ENCODE measurements at regions not wholly inside any gene's neighbourhood (a gene's known extent, or its start where the extent isn't known, plus 50 kb on each side); places are given as distances from the start of the nearest gene placed in this dataset.
"Not testable (repeated sequence)": the region's sequence is repeated elsewhere in the genome, so short reads cannot be mapped to it uniquely, and the experiment has no call there.

DNA sequence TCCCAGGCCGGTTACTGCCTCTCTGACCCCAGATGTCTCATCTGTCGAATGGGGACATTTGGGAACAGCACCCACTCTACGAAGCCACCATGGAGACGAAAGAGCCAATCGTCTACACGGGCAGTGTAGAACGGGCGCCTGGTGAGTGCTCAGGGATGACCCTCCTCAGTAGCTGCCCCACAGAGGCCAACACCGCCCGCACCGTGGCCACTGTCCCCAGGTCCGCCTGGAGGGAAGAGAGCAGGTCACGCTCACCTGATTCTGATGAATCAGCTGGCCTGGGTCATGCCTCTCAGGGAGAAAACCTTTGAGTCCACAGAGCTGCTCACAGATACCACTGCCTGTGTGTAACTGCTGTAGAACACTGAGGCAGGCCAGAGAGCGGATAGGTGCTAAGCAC is 105.1 kb upstream of the EFCAB3 start:
- H3K4me3 ChIP-seq (ENCODE audit: control insufficient read depth in 1 of 7, extremely low read depth in 1 of 7, insufficient read depth in 4 of 7, low read depth in 2 of 7, low read length in 6 of 7); H3K36me3 ChIP-seq (ENCODE audit: control insufficient read depth in 4 of 4, insufficient read depth in 4 of 4, low read length in 3 of 4); H3K4me1 ChIP-seq (ENCODE audit: control extremely low read depth in 1 of 4, control insufficient read depth in 4 of 4, insufficient read depth in 4 of 4, low read length in 3 of 4); POLR2A ChIA-PET; DNase-seq; CTCF ChIA-PET; H3K27ac ChIP-seq (ENCODE audit: insufficient read depth in 1 of 2, low read depth in 1 of 2, low read length in 2 of 2, poor library complexity in 1 of 2, severe bottlenecking in 2 of 2); H3K9me3 ChIP-seq (ENCODE audit: control extremely low read depth in 1 of 5, control insufficient read depth in 4 of 5, insufficient read depth in 2 of 5, low read depth in 1 of 5, low read length in 4 of 5); H3K27me3 ChIP-seq (replicated peaks in 2 of 5; ENCODE audit: control insufficient read depth in 4 of 5, insufficient read depth in 5 of 5, low read length in 4 of 5): not testable (repeated sequence)
- whole genome bisulfite sequencing (ENCODE audit: insufficient coverage), result 100% methylated on average over 1 of the region's 14 CpGs

- CTCF ChIA-PET; H3K27ac ChIP-seq (ENCODE audit: insufficient read depth in 1 of 2, low read depth in 1 of 2, low read length in 2 of 2, poor library complexity in 1 of 2, severe bottlenecking in 2 of 2); H3K4me1 ChIP-seq (ENCODE audit: control extremely low read depth in 1 of 4, control insufficient read depth in 4 of 4, insufficient read depth in 4 of 4, low read length in 3 of 4); H3K4me3 ChIP-seq (ENCODE audit: control insufficient read depth in 1 of 7, extremely low read depth in 1 of 7, insufficient read depth in 4 of 7, low read depth in 2 of 7, low read length in 6 of 7); H3K27me3 ChIP-seq (replicated peaks in 2 of 5; ENCODE audit: control insufficient read depth in 4 of 5, insufficient read depth in 5 of 5, low read length in 4 of 5); H3K36me3 ChIP-seq (ENCODE audit: control insufficient read depth in 4 of 4, insufficient read depth in 4 of 4, low read length in 3 of 4); DNase-seq; POLR2A ChIA-PET; H3K9me3 ChIP-seq (ENCODE audit: control extremely low read depth in 1 of 5, control insufficient read depth in 4 of 5, insufficient read depth in 2 of 5, low read depth in 1 of 5, low read length in 4 of 5): not testable (repeated sequence)
- no CpG with 5 or more reads among the region's 12 CpGs for whole genome bisulfite sequencing (ENCODE audit: insufficient coverage)
Observed at GRCh38 chr17:62268361-62268760, 112.0 kb upstream of the EFCAB3 start.

DNA sequence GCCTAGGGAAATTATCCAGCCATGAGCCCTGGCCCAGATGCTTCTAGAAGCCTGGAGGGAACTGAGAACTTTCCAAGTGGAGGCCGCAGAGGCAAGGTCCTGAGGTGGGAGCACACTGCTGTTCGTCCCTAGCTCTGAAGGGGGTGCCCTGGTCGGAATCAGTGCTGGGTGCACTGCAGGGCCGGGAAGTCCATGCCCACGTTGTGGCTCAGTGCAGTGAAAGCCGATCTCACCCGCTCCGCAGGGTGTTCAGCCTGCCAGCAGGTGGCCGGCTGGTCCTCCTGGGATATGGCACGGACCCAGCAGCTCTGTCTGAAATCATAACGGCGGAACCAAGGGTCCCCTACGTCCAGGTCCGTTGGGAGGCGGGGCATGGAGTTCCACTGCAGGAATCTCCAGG is 115.4 kb upstream of the EFCAB3 start:
- H3K27ac ChIP-seq (ENCODE audit: insufficient read depth in 1 of 2, low read depth in 1 of 2, low read length in 2 of 2, poor library complexity in 1 of 2, severe bottlenecking in 2 of 2); H3K27me3 ChIP-seq (replicated peaks in 2 of 5; ENCODE audit: control insufficient read depth in 4 of 5, insufficient read depth in 5 of 5, low read length in 4 of 5); H3K36me3 ChIP-seq (ENCODE audit: control insufficient read depth in 4 of 4, insufficient read depth in 4 of 4, low read length in 3 of 4); H3K4me1 ChIP-seq (ENCODE audit: control extremely low read depth in 1 of 4, control insufficient read depth in 4 of 4, insufficient read depth in 4 of 4, low read length in 3 of 4); POLR2A ChIA-PET; H3K9me3 ChIP-seq (ENCODE audit: control extremely low read depth in 1 of 5, control insufficient read depth in 4 of 5, insufficient read depth in 2 of 5, low read depth in 1 of 5, low read length in 4 of 5); CTCF ChIA-PET; DNase-seq; H3K4me3 ChIP-seq (ENCODE audit: control insufficient read depth in 1 of 7, extremely low read depth in 1 of 7, insufficient read depth in 4 of 7, low read depth in 2 of 7, low read length in 6 of 7): not testable (repeated sequence)
- no CpG with 5 or more reads among the region's 15 CpGs for WGBS (ENCODE audit: insufficient coverage)

DNA sequence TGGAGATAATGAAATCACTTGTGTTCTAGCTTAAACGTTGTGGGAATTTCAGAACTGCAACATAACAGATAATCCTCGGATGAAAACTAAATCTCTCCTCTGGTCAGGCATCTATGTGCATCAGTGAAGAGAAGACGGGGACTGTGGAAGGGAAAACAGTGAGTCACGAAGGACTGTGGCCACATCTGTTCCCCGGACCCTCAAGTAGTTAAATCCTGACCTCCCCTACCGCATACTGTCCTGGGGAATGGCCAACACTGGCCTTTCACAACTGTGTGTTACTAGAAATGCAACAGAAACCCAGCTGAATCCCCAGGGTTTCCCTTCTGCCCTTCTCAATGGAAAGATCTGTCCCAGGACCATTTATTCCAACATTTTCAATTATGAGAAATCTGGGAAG is 124.6 kb upstream of the EFCAB3 start:
- DNase-seq; H3K36me3 ChIP-seq (ENCODE audit: control insufficient read depth in 4 of 4, insufficient read depth in 4 of 4, low read length in 3 of 4): not testable (repeated sequence)

GRCh38 chr17:62242076-62242475 is 138.3 kb upstream of the EFCAB3 start:
- H3K4me3 ChIP-seq (ENCODE audit: control insufficient read depth in 1 of 7, extremely low read depth in 1 of 7, insufficient read depth in 4 of 7, low read depth in 2 of 7, low read length in 6 of 7); H3K9me3 ChIP-seq (ENCODE audit: control extremely low read depth in 1 of 5, control insufficient read depth in 4 of 5, insufficient read depth in 2 of 5, low read depth in 1 of 5, low read length in 4 of 5); H3K36me3 ChIP-seq (ENCODE audit: control insufficient read depth in 4 of 4, insufficient read depth in 4 of 4, low read length in 3 of 4); CTCF ChIA-PET; H3K4me1 ChIP-seq (ENCODE audit: control extremely low read depth in 1 of 4, control insufficient read depth in 4 of 4, insufficient read depth in 4 of 4, low read length in 3 of 4); H3K27ac ChIP-seq (ENCODE audit: insufficient read depth in 1 of 2, low read depth in 1 of 2, low read length in 2 of 2, poor library complexity in 1 of 2, severe bottlenecking in 2 of 2); H3K27me3 ChIP-seq (replicated peaks in 2 of 5; ENCODE audit: control insufficient read depth in 4 of 5, insufficient read depth in 5 of 5, low read length in 4 of 5); DNase-seq; POLR2A ChIA-PET: not testable (repeated sequence)
- 91% methylated on average over 6 of the region's 7 CpGs for WGBS (ENCODE audit: insufficient coverage)

More for the DNA sequence above, 124.6 kb upstream of the EFCAB3 start:
- H3K4me3 ChIP-seq (ENCODE audit: control insufficient read depth in 1 of 7, extremely low read depth in 1 of 7, insufficient read depth in 4 of 7, low read depth in 2 of 7, low read length in 6 of 7); H3K27ac ChIP-seq (ENCODE audit: insufficient read depth in 1 of 2, low read depth in 1 of 2, low read length in 2 of 2, poor library complexity in 1 of 2, severe bottlenecking in 2 of 2); H3K27me3 ChIP-seq (replicated peaks in 2 of 5; ENCODE audit: control insufficient read depth in 4 of 5, insufficient read depth in 5 of 5, low read length in 4 of 5); H3K9me3 ChIP-seq (ENCODE audit: control extremely low read depth in 1 of 5, control insufficient read depth in 4 of 5, insufficient read depth in 2 of 5, low read depth in 1 of 5, low read length in 4 of 5); CTCF ChIA-PET; H3K4me1 ChIP-seq (ENCODE audit: control extremely low read depth in 1 of 4, control insufficient read depth in 4 of 4, insufficient read depth in 4 of 4, low read length in 3 of 4); POLR2A ChIA-PET: not testable (repeated sequence)
- WGBS (ENCODE audit: insufficient coverage), result 79% methylated on average over 2 of the region's 6 CpGs

GRCh38 chr17:62239569-62239968 is 140.8 kb upstream of the EFCAB3 start:
- no CpG with 5 or more reads among the region's 3 CpGs for WGBS (ENCODE audit: insufficient coverage)
- DNase-seq; H3K27me3 ChIP-seq (replicated peaks in 2 of 5; ENCODE audit: control insufficient read depth in 4 of 5, insufficient read depth in 5 of 5, low read length in 4 of 5); H3K4me1 ChIP-seq (ENCODE audit: control extremely low read depth in 1 of 4, control insufficient read depth in 4 of 4, insufficient read depth in 4 of 4, low read length in 3 of 4); H3K27ac ChIP-seq (ENCODE audit: insufficient read depth in 1 of 2, low read depth in 1 of 2, low read length in 2 of 2, poor library complexity in 1 of 2, severe bottlenecking in 2 of 2); H3K36me3 ChIP-seq (ENCODE audit: control insufficient read depth in 4 of 4, insufficient read depth in 4 of 4, low read length in 3 of 4); H3K9me3 ChIP-seq (ENCODE audit: control extremely low read depth in 1 of 5, control insufficient read depth in 4 of 5, insufficient read depth in 2 of 5, low read depth in 1 of 5, low read length in 4 of 5); POLR2A ChIA-PET; H3K4me3 ChIP-seq (ENCODE audit: control insufficient read depth in 1 of 7, extremely low read depth in 1 of 7, insufficient read depth in 4 of 7, low read depth in 2 of 7, low read length in 6 of 7); CTCF ChIA-PET: not testable (repeated sequence)

- H3K27me3 ChIP-seq (replicated peaks in 2 of 5; ENCODE audit: control insufficient read depth in 4 of 5, insufficient read depth in 5 of 5, low read length in 4 of 5); POLR2A ChIA-PET; CTCF ChIA-PET; DNase-seq; H3K4me1 ChIP-seq (ENCODE audit: control extremely low read depth in 1 of 4, control insufficient read depth in 4 of 4, insufficient read depth in 4 of 4, low read length in 3 of 4); H3K4me3 ChIP-seq (ENCODE audit: control insufficient read depth in 1 of 7, extremely low read depth in 1 of 7, insufficient read depth in 4 of 7, low read depth in 2 of 7, low read length in 6 of 7); H3K9me3 ChIP-seq (ENCODE audit: control extremely low read depth in 1 of 5, control insufficient read depth in 4 of 5, insufficient read depth in 2 of 5, low read depth in 1 of 5, low read length in 4 of 5); H3K27ac ChIP-seq (ENCODE audit: insufficient read depth in 1 of 2, low read depth in 1 of 2, low read length in 2 of 2, poor library complexity in 1 of 2, severe bottlenecking in 2 of 2); H3K36me3 ChIP-seq (ENCODE audit: control insufficient read depth in 4 of 4, insufficient read depth in 4 of 4, low read length in 3 of 4): not testable (repeated sequence)
- WGBS (ENCODE audit: insufficient coverage), result 100% methylated on average over 2 of the region's 6 CpGs
Observed at GRCh38 chr17:62238551-62239338, 141.6 kb upstream of the EFCAB3 start.
